Left ventricle myocardium inferior (tissue), 1 donor: ENCODE measurements at regions not wholly inside any gene's neighbourhood (a gene's known extent, or its start where the extent isn't known, plus 50 kb on each side); places are given as distances from the start of the nearest gene placed in this dataset.

Experiments used
- DNase-seq: peaks from one replicate; pipeline ENCODE4 v3.0.0-alpha.2; 2020
- H3K27ac ChIP-seq: fragments of 200-600 bp; replicated peaks from 2 replicates; pipeline ENCODE4 v1.8.0; 2021
- H3K27me3 ChIP-seq: fragments of 200-600 bp; 2 replicates; pipeline ENCODE4 v1.8.0; 2021; ENCODE audit warnings: low read depth
- H3K36me3 ChIP-seq: fragments of 200-600 bp; 2 replicates; pipeline ENCODE4 v1.8.0; 2021
- H3K4me1 ChIP-seq: fragments of 200-600 bp; 2 replicates; pipeline ENCODE4 v1.8.0; 2021
- H3K4me3 ChIP-seq: fragments of 200-600 bp; 2 replicates; pipeline ENCODE4 v1.8.0; 2021; ENCODE audit warnings: mild to moderate bottlenecking, moderate library complexity
- H3K9me3 ChIP-seq: fragments of 200-600 bp; replicated peaks from 2 replicates; pipeline ENCODE4 v1.8.0; 2021
- CTCF ChIP-seq: fragments of 200-600 bp; IDR thresholded peaks from 2 replicates; pipeline ENCODE4 v1.8.0; 2021; ENCODE audit warnings: antibody characterized with exemption, mild to moderate bottlenecking, borderline replicate concordance
- intact Hi-C: fragments of 100-400 bp; cut with micrococcal nuclease; formaldehyde crosslinking; loops from one replicate; pipeline ENCODE4 v1.11.0; 2022
- donor health status: DM: no; HTN: yes; CAD: no; lungs with severe emphysema.

GRCh38 chr10:106500041-106500924, 664.2 kb downstream of the SORCS1 start:
- Histone ChIP-seq H3K36me3 (no peaks in the 10 kb centered on the region), H3K27me3 (no peaks in the 10 kb centered on the region), H3K27ac (no peak overlapping the region), H3K4me3 (no peak overlapping the region), H3K9me3 (no peaks in the 10 kb centered on the region), H3K4me1 (no peaks in the 10 kb centered on the region)
- intact Hi-C loops: no loop called here
- no peak for TF ChIP-seq CTCF
- DNase-seq: no peak

- intact Hi-C loops: no loop called here
- Histone ChIP-seq H3K27me3 (no peaks in the 10 kb centered on the region), H3K27ac (no peak overlapping the region), H3K4me1 (no peaks in the 10 kb centered on the region), H3K4me3 (no peak overlapping the region), H3K9me3 (no peaks in the 10 kb centered on the region), H3K36me3 (no peaks in the 10 kb centered on the region)
- no peak for DNase-seq
- TF ChIP-seq CTCF: no peak
Observed at GRCh38 chr10:106499448-106499847, 665.1 kb downstream of the SORCS1 start.

- no peaks in the 10 kb centered on the region for H3K27me3 ChIP-seq
- intact Hi-C loops: no loop called here
- DNase-seq: no peak
- no peak for TF ChIP-seq CTCF
- no peak overlapping the region for H3K27ac ChIP-seq
- H3K4me3 ChIP-seq: no peak overlapping the region
- H3K4me1 ChIP-seq: no peaks in the 10 kb centered on the region
- no peaks in the 10 kb centered on the region for H3K36me3 ChIP-seq
- no peaks in the 10 kb centered on the region for H3K9me3 ChIP-seq
Observed at GRCh38 chr10:106498675-106499074, 665.8 kb downstream of the SORCS1 start.

GRCh38 chr10:106495931-106496330, 668.6 kb downstream of the SORCS1 start:
- Histone ChIP-seq H3K4me3 (no peak overlapping the region), H3K9me3 (peaks cover 5% of the 10 kb centered on the region), H3K4me1 (no peaks in the 10 kb centered on the region), H3K27me3 (no peaks in the 10 kb centered on the region), H3K27ac (no peak overlapping the region), H3K36me3 (no peaks in the 10 kb centered on the region)
- TF ChIP-seq CTCF: no peak
- intact Hi-C loops: no loop called here
- no peak for DNase-seq

GRCh38 chr10:106493751-106494150, 670.8 kb downstream of the SORCS1 start:
- Histone ChIP-seq H3K4me3 (no peak overlapping the region), H3K36me3 (no peaks in the 10 kb centered on the region), H3K27ac (no peak overlapping the region), H3K27me3 (no peaks in the 10 kb centered on the region), H3K4me1 (no peaks in the 10 kb centered on the region), H3K9me3 (peaks cover 8% of the 10 kb centered on the region)
- intact Hi-C loops: no loop called here
- no peak for TF ChIP-seq CTCF
- DNase-seq: no peak
